GM21526 (cell line): ENCODE measurements at regions not wholly inside any gene's neighbourhood (a gene's known extent, or its start where the extent isn't known, plus 50 kb on each side); places are given as distances from the start of the nearest gene placed in this dataset.
"Not testable (repeated sequence)": the region's sequence is repeated elsewhere in the genome, so short reads cannot be mapped to it uniquely, and the experiment has no call there.

Experiments
- ATAC-seq: cut with Tn5 transposase; IDR thresholded peaks from one replicate; pipeline ENCODE4 v1.9.1; 2021; ENCODE audit warnings: moderate library complexity; ENCODE audit not compliant: unreplicated experiment, low FRiP score

DNA sequence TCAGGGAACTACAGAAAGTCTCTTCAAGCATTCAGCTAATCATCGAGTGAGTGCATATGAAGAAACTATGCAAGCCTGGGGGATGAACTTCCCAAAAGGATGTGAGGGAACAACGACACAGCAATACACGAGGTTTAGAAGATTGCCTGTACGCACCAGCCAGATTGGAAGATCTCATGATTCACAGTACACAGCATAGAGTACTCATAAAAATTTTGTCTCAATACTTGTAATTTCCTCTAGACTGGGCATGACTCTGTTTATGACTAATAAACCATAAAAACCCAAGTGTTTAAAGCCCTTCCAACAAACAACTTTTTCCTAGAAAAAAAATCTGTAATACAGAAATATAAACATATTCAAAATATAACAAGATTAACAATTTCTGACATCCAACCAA lies 279.7 kb downstream of the KCNJ3 start:
- ATAC-seq = no peak

DNA sequence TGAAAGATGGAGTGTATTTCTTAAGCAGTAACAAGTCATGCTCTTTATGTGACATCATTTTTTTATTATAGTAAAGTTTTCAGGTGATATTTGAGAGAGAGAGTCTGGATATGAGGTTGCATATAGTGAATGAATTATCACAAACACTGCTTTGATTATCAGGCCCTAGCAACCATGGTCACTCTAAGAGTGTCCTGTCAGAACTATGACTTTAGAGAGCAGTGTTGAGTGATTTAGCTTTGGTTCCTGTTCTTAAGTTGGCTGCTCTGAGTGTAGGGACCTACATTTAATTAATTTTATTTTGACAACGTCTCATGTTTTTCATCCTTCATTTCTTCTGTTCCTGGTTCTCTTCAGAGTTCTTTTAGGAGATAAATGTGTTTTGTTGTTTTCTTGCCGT lies 275.5 kb downstream of the KCNJ3 start:
- ATAC-seq = peak; percentile 60

- ATAC-seq = no peak
Observed at GRCh38 chr2:154963511-154963910, 265.0 kb downstream of the KCNJ3 start.

DNA sequence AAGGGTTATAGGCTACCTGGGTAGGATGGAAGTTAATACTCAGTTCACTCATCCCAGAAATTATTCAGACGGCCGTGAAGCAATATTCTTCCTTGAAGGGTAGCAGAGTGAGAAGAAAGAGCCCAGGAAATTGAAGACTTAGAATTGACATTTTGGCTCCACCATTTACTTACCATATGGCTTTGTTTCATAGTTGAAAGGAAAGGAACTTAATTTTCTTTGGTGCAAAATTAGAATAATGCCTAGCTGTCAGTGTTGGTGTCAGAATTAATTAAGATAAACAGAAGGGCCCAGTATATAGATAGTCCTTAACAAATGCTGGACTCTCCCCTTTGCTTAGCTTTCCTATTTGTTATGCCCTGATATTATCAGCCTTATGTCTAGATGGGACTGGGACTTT lies 263.2 kb downstream of the KCNJ3 start:
- no peak for ATAC-seq

- peak; percentile 89 for ATAC-seq
Observed at GRCh38 chr2:154960802-154961583, 262.5 kb downstream of the KCNJ3 start.

- no peak for ATAC-seq
Observed at GRCh38 chr2:154952346-154952980, 254.0 kb downstream of the KCNJ3 start.

DNA sequence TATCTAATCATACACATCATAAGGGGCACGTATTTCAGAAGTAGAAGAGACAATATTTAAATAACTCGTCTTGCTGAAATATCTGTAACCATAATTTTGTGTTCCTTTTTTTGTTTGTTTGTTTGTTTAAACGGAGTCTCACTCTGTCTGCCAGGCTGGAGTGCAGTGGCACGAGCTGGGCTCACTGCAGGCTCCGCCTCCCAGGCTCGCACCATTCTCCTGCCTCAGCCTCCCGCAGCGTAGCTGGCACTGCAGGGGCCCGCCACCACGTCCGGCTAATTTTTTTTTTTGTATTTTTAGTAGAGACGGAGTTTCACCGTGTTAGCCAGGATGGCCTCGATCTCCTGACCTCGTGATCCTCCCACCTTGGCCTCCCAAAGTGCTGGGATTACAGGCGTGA lies 248.9 kb downstream of the KCNJ3 start:
- ATAC-seq = not testable (repeated sequence)

DNA sequence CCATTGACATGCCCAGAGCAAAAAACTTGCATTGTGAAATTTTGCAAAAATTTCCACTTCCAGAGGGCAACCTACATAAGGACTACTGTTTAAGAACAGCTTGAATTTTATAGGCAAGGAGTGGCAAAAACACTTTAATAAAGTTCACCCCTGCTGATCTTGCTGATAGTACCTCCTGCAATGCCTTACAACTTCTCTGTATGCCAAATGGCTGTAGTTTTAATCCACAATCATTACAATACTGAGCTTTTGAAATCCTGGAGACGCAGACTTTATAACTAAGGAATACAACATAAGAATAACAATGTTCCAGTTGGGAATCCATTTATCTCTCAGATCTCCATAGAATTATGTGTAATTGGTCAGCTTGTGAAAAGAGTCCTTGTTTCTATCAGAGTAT lies 247.5 kb downstream of the KCNJ3 start:
- ATAC-seq = no peak

DNA sequence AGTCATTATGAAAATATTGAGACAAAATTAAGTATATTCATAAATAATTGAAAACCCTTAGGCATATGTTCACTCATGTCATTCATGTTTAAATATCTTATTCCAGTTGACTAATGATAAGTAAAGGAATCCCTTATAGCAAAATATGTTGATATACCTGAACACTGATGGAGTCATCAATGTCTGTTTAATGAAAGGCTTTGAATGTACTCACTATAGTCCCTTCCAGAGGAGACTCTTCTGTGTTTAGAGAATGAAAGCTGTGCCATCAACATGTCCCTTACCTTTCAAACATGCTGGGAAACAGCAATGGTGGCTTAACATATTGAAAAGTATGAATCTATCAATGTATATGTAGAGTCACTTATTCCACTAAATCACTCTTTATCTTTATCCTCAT lies 242.9 kb downstream of the KCNJ3 start:
- no peak for ATAC-seq

- no peak for ATAC-seq
Observed at GRCh38 chr2:154934213-154934612, 235.7 kb downstream of the KCNJ3 start.

DNA sequence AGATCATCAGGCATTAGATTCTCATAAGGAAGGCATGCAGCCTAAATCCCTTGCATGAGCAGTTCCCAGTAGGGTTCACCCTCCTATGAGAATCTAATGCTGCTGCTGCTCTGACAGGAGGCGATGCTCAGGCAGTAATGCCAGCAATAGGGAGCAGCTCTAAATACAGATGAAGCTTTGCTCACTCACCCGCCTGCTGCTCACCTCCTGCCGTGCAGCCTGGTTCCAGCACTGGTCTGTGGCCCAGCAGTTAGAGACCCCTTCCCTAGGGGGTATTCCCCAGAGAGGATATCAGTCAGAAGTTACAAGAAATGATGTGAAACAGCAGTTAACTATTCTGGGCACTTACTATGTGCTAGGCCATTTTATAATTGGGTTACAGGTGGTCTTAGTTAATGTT lies 226.0 kb downstream of the KCNJ3 start:
- no peak for ATAC-seq

- no peak for ATAC-seq
Observed at GRCh38 chr2:154914561-154914960, 216.1 kb downstream of the KCNJ3 start.

DNA sequence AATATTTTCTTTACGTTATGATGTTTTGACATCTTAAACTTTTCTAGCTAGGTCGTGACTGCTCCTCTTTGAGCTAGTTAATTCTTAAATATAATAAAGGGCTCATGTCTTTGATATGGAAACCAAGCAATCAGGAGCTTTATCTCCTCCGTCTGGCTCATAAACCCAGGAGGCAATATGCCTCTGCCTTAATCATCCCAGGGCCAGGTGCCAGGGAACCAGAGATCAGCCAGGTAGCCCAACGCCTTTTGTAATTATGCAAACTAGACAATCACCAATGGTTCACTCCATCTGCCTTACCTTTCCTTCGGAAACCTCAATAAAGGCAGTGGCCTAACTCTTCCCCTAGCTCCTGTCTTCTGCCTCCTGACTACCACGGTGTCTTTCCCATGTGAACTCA lies 213.7 kb downstream of the KCNJ3 start:
- no peak for ATAC-seq

- no peak for ATAC-seq
Observed at GRCh38 chr2:154911729-154912128, 213.2 kb downstream of the KCNJ3 start.

- no peak for ATAC-seq
Observed at GRCh38 chr2:154910701-154911100, 212.2 kb downstream of the KCNJ3 start.

- ATAC-seq = no peak
Observed at GRCh38 chr2:154908327-154908726, 209.8 kb downstream of the KCNJ3 start.
